CD8-positive, alpha-beta memory T cell (primary cell): ENCODE measurements at regions not wholly inside any gene's neighbourhood (a gene's known extent, or its start where the extent isn't known, plus 50 kb on each side); places are given as distances from the start of the nearest gene placed in this dataset.

Experiments
- CTCF ChIA-PET: fragments of 350-600 bp; sonication (Branson Sonifier 250); formaldehyde crosslinking; loops from one replicate; lab custom pipeline; 2021; ENCODE audit warnings: antibody characterized with exemption; lab: Charles Lee
- POLR2A ChIA-PET: fragments of 350-600 bp; sonication (Branson Sonifier 250); formaldehyde crosslinking; loops from one replicate; lab custom pipeline; 2021; ENCODE audit warnings: antibody characterized with exemption; lab: Charles Lee
- DNase-seq, 5 donors: peaks; one replicate each; pipeline versions ENCODE4 v3.0.0 to v3.0.0-alpha.2; 2020 to 2022; ENCODE audit warnings: mixed read lengths in 1 of 5
- H3K27ac ChIP-seq: one replicate; pipeline ENCODE4 v1.7.0; 2013; ENCODE audit warnings: low read depth, mild to moderate bottlenecking, low read length, moderate library complexity
- H3K27me3 ChIP-seq: 2 replicates; pipeline ENCODE4 v1.7.0; 2013; ENCODE audit warnings: low read length, mild to moderate bottlenecking; ENCODE audit not compliant: insufficient read depth, poor library complexity, severe bottlenecking
- H3K36me3 ChIP-seq: 2 replicates; pipeline ENCODE4 v1.7.0; 2013; ENCODE audit warnings: mild to moderate bottlenecking, low read length, moderate library complexity; ENCODE audit not compliant: insufficient read depth
- H3K4me1 ChIP-seq: 2 replicates; pipeline ENCODE4 v1.7.0; 2013; ENCODE audit warnings: mild to moderate bottlenecking, low read length, moderate library complexity; ENCODE audit not compliant: insufficient read depth
- H3K4me3 ChIP-seq: 2 replicates; pipeline ENCODE4 v1.7.0; 2013; ENCODE audit warnings: mild to moderate bottlenecking, low read length
- H3K9me3 ChIP-seq: 2 replicates; pipeline ENCODE4 v1.7.0; 2013; ENCODE audit warnings: mild to moderate bottlenecking, low read length
- H3K27ac Mint-ChIP-seq, 8 donors: one replicate each; pipeline ENCODE4 v1.8.0; 2020 to 2021; ENCODE audit warnings: mixed read lengths in 8 of 8, mild to moderate bottlenecking in 6 of 8, inconsistent platforms in 3 of 8, moderate library complexity in 3 of 8
- H3K27me3 Mint-ChIP-seq, 2 donors: one replicate each; pipeline ENCODE4 v1.8.0; 2020 to 2021; ENCODE audit warnings: mixed read lengths in 2 of 2, mild to moderate bottlenecking in 1 of 2, moderate library complexity in 1 of 2
- H3K36me3 Mint-ChIP-seq, 3 donors: one replicate each; pipeline ENCODE4 v1.8.0; 2020 to 2021; ENCODE audit warnings: mixed read lengths in 3 of 3, inconsistent platforms in 1 of 3, mild to moderate bottlenecking in 1 of 3
- H3K4me1 Mint-ChIP-seq, 3 donors: one replicate each; pipeline ENCODE4 v1.8.0; 2020 to 2021; ENCODE audit warnings: mixed read lengths in 3 of 3, inconsistent platforms in 1 of 3, mild to moderate bottlenecking in 1 of 3
- H3K4me3 Mint-ChIP-seq, 7 donors: one replicate each; pipeline ENCODE4 v1.8.0; 2020 to 2021; ENCODE audit warnings: mixed read lengths in 7 of 7, mild to moderate bottlenecking in 6 of 7, moderate library complexity in 4 of 7, inconsistent platforms in 2 of 7
- H3K9me3 Mint-ChIP-seq, 5 donors: one replicate each; pipeline ENCODE4 v1.8.0; 2020 to 2022; ENCODE audit warnings: mixed read lengths in 5 of 5, mild to moderate bottlenecking in 3 of 5, moderate library complexity in 2 of 5, inconsistent platforms in 1 of 5

DNA sequence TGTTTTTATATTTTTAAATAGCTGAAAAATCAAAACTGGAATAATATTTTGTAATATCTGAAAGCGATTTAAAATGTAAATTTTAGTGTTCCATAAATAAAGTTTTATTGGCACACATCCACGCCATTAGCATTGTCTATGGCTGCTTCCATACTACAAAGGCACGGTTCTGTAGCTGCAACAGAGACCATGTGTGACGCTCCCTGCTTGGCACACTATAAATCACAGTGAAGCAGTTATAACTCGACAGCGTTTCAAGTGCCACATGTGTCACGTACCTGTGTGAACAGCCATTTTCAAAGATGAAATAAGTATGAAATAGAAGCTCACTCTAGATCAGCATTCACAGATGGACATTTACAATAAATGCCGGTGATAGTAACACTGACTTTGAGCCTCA is 810.1 kb upstream of the WWC1 start:
- H3K4me1 ChIP-seq: no peaks in the 10 kb centered on the region
- no peaks in the 10 kb centered on the region for H3K36me3 ChIP-seq
- ChIA-PET CTCF (no interaction called here), POLR2A (no interaction called here)
- no peaks in the 10 kb centered on the region for H3K4me1 Mint-ChIP-seq
- no peak overlapping the region for H3K27ac ChIP-seq
- H3K27me3 ChIP-seq: no peaks in the 10 kb centered on the region
- H3K27me3 Mint-ChIP-seq: no peaks in the 10 kb centered on the region
- H3K4me3 Mint-ChIP-seq: no peak overlapping the region
- no peaks in the 10 kb centered on the region for H3K9me3 ChIP-seq
- peaks cover 0 to 22% (median 7%) of the 10 kb centered on the region in 5 donors for H3K9me3 Mint-ChIP-seq
- no peak overlapping the region for H3K4me3 ChIP-seq
- H3K36me3 Mint-ChIP-seq: no peaks in the 10 kb centered on the region
- DNase-seq: no peak
- H3K27ac Mint-ChIP-seq: no peak overlapping the region

GRCh38 chr5:167482555-167482954 is 808.9 kb upstream of the WWC1 start:
- H3K27ac Mint-ChIP-seq: no peak overlapping the region
- no peaks in the 10 kb centered on the region for H3K36me3 ChIP-seq
- H3K36me3 Mint-ChIP-seq: no peaks in the 10 kb centered on the region
- no peaks in the 10 kb centered on the region for H3K27me3 Mint-ChIP-seq
- H3K4me3 Mint-ChIP-seq: no peak overlapping the region
- H3K27me3 ChIP-seq: no peaks in the 10 kb centered on the region
- POLR2A ChIA-PET: no interaction called here
- H3K27ac ChIP-seq: no peak overlapping the region
- no peaks in the 10 kb centered on the region for H3K4me1 Mint-ChIP-seq
- CTCF ChIA-PET: no interaction called here
- no peak overlapping the region for H3K4me3 ChIP-seq
- DNase-seq: no peak
- H3K4me1 ChIP-seq: no peaks in the 10 kb centered on the region
- peaks cover 0 to 23% (median 7%) of the 10 kb centered on the region in 5 donors for H3K9me3 Mint-ChIP-seq
- no peaks in the 10 kb centered on the region for H3K9me3 ChIP-seq

GRCh38 chr5:167485061-167485774 is 806.2 kb upstream of the WWC1 start:
- Histone ChIP-seq H3K27me3 (no peaks in the 10 kb centered on the region), H3K9me3 (no peaks in the 10 kb centered on the region)

GRCh38 chr5:167488371-167488770 is 803.1 kb upstream of the WWC1 start:
- Histone ChIP-seq H3K27me3 (no peaks in the 10 kb centered on the region), H3K4me1 (no peaks in the 10 kb centered on the region), H3K27ac (no peak overlapping the region), H3K4me3 (no peak overlapping the region), H3K9me3 (no peaks in the 10 kb centered on the region), H3K36me3 (no peaks in the 10 kb centered on the region)
- no peak for DNase-seq
- no peaks in the 10 kb centered on the region for H3K36me3 Mint-ChIP-seq
- no peaks in the 10 kb centered on the region for H3K4me1 Mint-ChIP-seq
- no peak overlapping the region for H3K4me3 Mint-ChIP-seq
- no peak overlapping the region for H3K27ac Mint-ChIP-seq
- H3K9me3 Mint-ChIP-seq: peaks cover 0 to 18% (median 3%) of the 10 kb centered on the region in 5 donors
- no peaks in the 10 kb centered on the region for H3K27me3 Mint-ChIP-seq
- ChIA-PET CTCF (no interaction called here), POLR2A (no interaction called here)

More at GRCh38 chr5:167485061-167485774, 806.2 kb upstream of the WWC1 start:
- Mint-ChIP-seq H3K27me3 (no peaks in the 10 kb centered on the region), H3K27ac (no peak overlapping the region), H3K4me3 (no peak overlapping the region), H3K4me1 (no peaks in the 10 kb centered on the region), H3K36me3 (no peaks in the 10 kb centered on the region), H3K9me3 (peaks cover 0 to 23% (median 7%) of the 10 kb centered on the region in 5 donors)
- Histone ChIP-seq H3K36me3 (no peaks in the 10 kb centered on the region), H3K4me1 (no peaks in the 10 kb centered on the region), H3K4me3 (no peak overlapping the region), H3K27ac (no peak overlapping the region)
- no peak for DNase-seq
- CTCF ChIA-PET: no interaction called here
- POLR2A ChIA-PET: no interaction called here

- no peaks in the 10 kb centered on the region for H3K4me1 ChIP-seq
- POLR2A ChIA-PET: no interaction called here
- DNase-seq: no peak
- no peak overlapping the region for H3K27ac ChIP-seq
- H3K27me3 ChIP-seq: no peaks in the 10 kb centered on the region
- H3K27me3 Mint-ChIP-seq: no peaks in the 10 kb centered on the region
- no peak overlapping the region for H3K4me3 Mint-ChIP-seq
- peaks cover 0 to 20% (median 3%) of the 10 kb centered on the region in 5 donors for H3K9me3 Mint-ChIP-seq
- no peak overlapping the region for H3K27ac Mint-ChIP-seq
- no peaks in the 10 kb centered on the region for H3K9me3 ChIP-seq
- H3K4me3 ChIP-seq: no peak overlapping the region
- H3K36me3 ChIP-seq: no peaks in the 10 kb centered on the region
- CTCF ChIA-PET: no interaction called here
- H3K36me3 Mint-ChIP-seq: no peaks in the 10 kb centered on the region
- H3K4me1 Mint-ChIP-seq: no peaks in the 10 kb centered on the region
Observed at GRCh38 chr5:167489202-167489601, 802.2 kb upstream of the WWC1 start.

GRCh38 chr5:167503926-167504720 is 787.3 kb upstream of the WWC1 start:
- Histone ChIP-seq H3K4me3 (no peak overlapping the region), H3K9me3 (no peaks in the 10 kb centered on the region), H3K27me3 (no peaks in the 10 kb centered on the region), H3K4me1 (no peaks in the 10 kb centered on the region), H3K36me3 (no peaks in the 10 kb centered on the region), H3K27ac (no peak overlapping the region)
- no peak for DNase-seq
- ChIA-PET POLR2A (no interaction called here), CTCF (no interaction called here)
- Mint-ChIP-seq H3K9me3 (peaks cover 3 to 8% (median 6%) of the 10 kb centered on the region in 5 donors), H3K36me3 (no peaks in the 10 kb centered on the region), H3K4me3 (no peak overlapping the region), H3K27me3 (no peaks in the 10 kb centered on the region), H3K4me1 (no peaks in the 10 kb centered on the region), H3K27ac (no peak overlapping the region)

- H3K27ac ChIP-seq: no peak overlapping the region
- H3K4me3 ChIP-seq: no peak overlapping the region
- Mint-ChIP-seq H3K36me3 (no peaks in the 10 kb centered on the region), H3K27me3 (no peaks in the 10 kb centered on the region), H3K27ac (no peak overlapping the region), H3K9me3 (peaks cover 0 to 10% (median 4%) of the 10 kb centered on the region in 5 donors), H3K4me1 (no peaks in the 10 kb centered on the region), H3K4me3 (no peak overlapping the region)
- no peak for DNase-seq
- H3K36me3 ChIP-seq: no peaks in the 10 kb centered on the region
- H3K27me3 ChIP-seq: no peaks in the 10 kb centered on the region
- no peaks in the 10 kb centered on the region for H3K4me1 ChIP-seq
- CTCF ChIA-PET: no interaction called here
- H3K9me3 ChIP-seq: no peaks in the 10 kb centered on the region
- POLR2A ChIA-PET: no interaction called here
Observed at GRCh38 chr5:167507463-167508233, 783.8 kb upstream of the WWC1 start.

DNA sequence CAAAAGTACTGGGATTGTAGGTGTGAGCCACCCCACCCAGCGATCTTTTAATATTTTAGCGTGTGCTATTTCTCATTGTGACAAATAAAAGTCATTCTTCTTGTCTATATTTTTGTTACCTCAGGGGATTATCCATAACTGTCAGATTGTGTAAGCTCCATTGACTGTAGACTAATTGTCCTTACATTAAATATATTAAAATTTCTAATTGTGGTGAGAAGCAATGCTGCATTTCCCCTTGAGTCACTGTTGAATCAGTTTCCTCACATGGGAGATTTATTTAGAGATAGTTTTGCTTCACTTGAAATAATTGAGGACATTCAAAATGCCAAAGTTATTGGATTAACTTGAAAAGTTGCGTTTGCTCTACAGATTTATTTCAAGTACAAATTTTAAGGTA is 782.4 kb upstream of the WWC1 start:
- H3K27me3 Mint-ChIP-seq: no peaks in the 10 kb centered on the region

More for the DNA sequence above, 782.4 kb upstream of the WWC1 start:
- Histone ChIP-seq H3K36me3 (no peaks in the 10 kb centered on the region), H3K27ac (no peak overlapping the region), H3K9me3 (no peaks in the 10 kb centered on the region), H3K4me3 (no peak overlapping the region), H3K4me1 (no peaks in the 10 kb centered on the region), H3K27me3 (no peaks in the 10 kb centered on the region)
- H3K9me3 Mint-ChIP-seq: peaks cover 0 to 13% (median 4%) of the 10 kb centered on the region in 5 donors
- no peak overlapping the region for H3K27ac Mint-ChIP-seq
- DNase-seq: no peak
- H3K4me3 Mint-ChIP-seq: no peak overlapping the region
- ChIA-PET POLR2A (no interaction called here), CTCF (no interaction called here)
- no peaks in the 10 kb centered on the region for H3K36me3 Mint-ChIP-seq
- no peaks in the 10 kb centered on the region for H3K4me1 Mint-ChIP-seq
